SK-N-SH (cell line): ENCODE measurements at regions not wholly inside any gene's neighbourhood (a gene's known extent, or its start where the extent isn't known, plus 50 kb on each side); places are given as distances from the start of the nearest gene placed in this dataset.
A peak's percentile ranks its signal among the peaks of the same experiment; 100 is the strongest.

Experiments
- CTCF ChIA-PET: fragments of 300-600, 350-600 bp; formaldehyde crosslinking; extraction: SDS; loops from one replicate; lab custom pipeline; 2021; lab: Yijun Ruan, JAX
- POLR2A ChIA-PET: fragments of 350-600 bp; sonication (Branson Sonifier 250); formaldehyde crosslinking; extraction: SDS; loops from one replicate; lab custom pipeline; 2020; ENCODE audit warnings: antibody characterized with exemption, inconsistent platforms; lab: Yijun Ruan, JAX
- DNase-seq: peaks from one replicate; pipeline ENCODE4 v3.0.0; 2012
- H2AFZ ChIP-seq: fragments of 200-600 bp; sonication (generic); 2 replicates; pipeline ENCODE4 v1.8.1; 2016; ENCODE audit warnings: antibody characterized with exemption, mild to moderate bottlenecking, low read depth
- H3F3A ChIP-seq: fragments of 200-600 bp; sonication (generic); replicated peaks from 2 replicates; pipeline ENCODE3; 2016; ENCODE audit warnings: antibody characterized with exemption, mild to moderate bottlenecking; ENCODE audit not compliant: insufficient read depth
- H3K27ac ChIP-seq, 2 experiments: fragments of 200-500 bp in 1 of 2; fragments of 200-600 bp in 1 of 2; sonication (Bioruptor generic) in 1 of 2; sonication (generic), shearing (Covaris generic) in 1 of 2; 2 replicates each; pipeline versions ENCODE4 v1.5.1 to v1.6.1; 2014 to 2016; ENCODE audit warnings: low read depth in 2 of 2, inconsistent platforms in 1 of 2, low read length in 1 of 2, mild to moderate bottlenecking in 1 of 2, mixed read lengths in 1 of 2
- H3K27me3 ChIP-seq: fragments of 200-600 bp; sonication (generic), shearing (Covaris generic); 2 replicates; pipeline ENCODE4 v1.6.1; 2016; ENCODE audit warnings: mixed run types; ENCODE audit not compliant: insufficient read depth
- H3K36me3 ChIP-seq, 2 experiments: fragments of 200-500 bp in 1 of 2; fragments of 200-600 bp in 1 of 2; sonication (Bioruptor generic) in 1 of 2; sonication (generic) in 1 of 2; replicated peaks in 1 of 2; 2 replicates each; pipeline versions ENCODE3 to v1.5.1; 2014 to 2016; ENCODE audit warnings: low read length in 1 of 2, mild to moderate bottlenecking in 1 of 2; ENCODE audit not compliant: insufficient read depth in 2 of 2, control insufficient read depth in 1 of 2
- H3K4me1 ChIP-seq, 2 experiments: fragments of 200-500 bp in 1 of 2; fragments of 200-600 bp in 1 of 2; sonication (Bioruptor generic) in 1 of 2; sonication (generic), shearing (Covaris generic) in 1 of 2; 2 replicates each; pipeline versions ENCODE4 v1.5.1 to v1.6.1; 2014 to 2016; ENCODE audit warnings: low read depth in 1 of 2, low read length in 1 of 2, mixed run types in 1 of 2; ENCODE audit not compliant: insufficient read depth in 2 of 2, control insufficient read depth in 1 of 2
- H3K4me2 ChIP-seq: fragments of 200-600 bp; sonication (generic), shearing (Covaris generic); 2 replicates; pipeline ENCODE4 v1.6.1; 2017; ENCODE audit warnings: mixed run types
- H3K4me3 ChIP-seq, 2 experiments: fragments of 200-500 bp in 1 of 2; fragments of 200-600 bp in 1 of 2; sonication (Bioruptor generic) in 1 of 2; sonication (generic), shearing (Covaris generic) in 1 of 2; 2 replicates each; pipeline versions ENCODE4 v1.5.1 to v1.8.1; 2014 to 2016; ENCODE audit warnings: low read depth in 2 of 2, inconsistent platforms in 1 of 2, low read length in 1 of 2, mild to moderate bottlenecking in 1 of 2, mixed read lengths in 1 of 2, moderate library complexity in 1 of 2
- H3K79me2 ChIP-seq: fragments of 200-600 bp; sonication (generic); 2 replicates; pipeline ENCODE4 v1.8.1; 2017; ENCODE audit warnings: mild to moderate bottlenecking; ENCODE audit not compliant: insufficient read depth
- H3K9ac ChIP-seq: fragments of 200-600 bp; sonication (generic); 2 replicates; pipeline ENCODE4 v1.6.1; 2017; ENCODE audit warnings: mixed run types
- H3K9me2 ChIP-seq: fragments of 200-600 bp; sonication (generic); 2 replicates; pipeline ENCODE4 v1.6.1; 2017; ENCODE audit warnings: mixed run types
- H3K9me3 ChIP-seq: fragments of 200-600 bp; sonication (generic); 2 replicates; pipeline ENCODE4 v1.6.1; 2017; ENCODE audit warnings: mixed run types, mild to moderate bottlenecking, moderate library complexity
- H4K20me1 ChIP-seq: fragments of 200-600 bp; sonication (generic); 2 replicates; pipeline ENCODE4 v1.6.1; 2017; ENCODE audit warnings: mild to moderate bottlenecking, mixed run types; ENCODE audit not compliant: insufficient read depth
- EZH2phosphoT487 ChIP-seq: fragments of 200-600 bp; sonication (generic); IDR thresholded peaks from 2 replicates; pipeline ENCODE4 v1.6.1; 2017; ENCODE audit warnings: low read depth, mixed run types, mild to moderate bottlenecking, antibody characterized with exemption, moderate library complexity, borderline replicate concordance
- GABPA ChIP-seq: IDR thresholded peaks from 2 replicates; pipeline ENCODE4 v1.4.0; 2012; ENCODE audit warnings: low read depth, mild to moderate bottlenecking
- GATA2 ChIP-seq: sonication (generic); formaldehyde crosslinking; IDR thresholded peaks from 2 replicates; pipeline ENCODE4 v1.5.0; 2020; ENCODE audit warnings: mild to moderate bottlenecking, missing genetic modification reagents
- NRF1 ChIP-seq: IDR thresholded peaks from 2 replicates; pipeline ENCODE4 v1.6.1; 2012; ENCODE audit warnings: low read depth, mild to moderate bottlenecking, low read length
- RXRA ChIP-seq: IDR thresholded peaks from 2 replicates; pipeline ENCODE4 v1.4.0; 2012; ENCODE audit warnings: low read depth, mild to moderate bottlenecking, borderline replicate concordance
- SMC3 ChIP-seq: IDR thresholded peaks from 2 replicates; pipeline ENCODE4 v1.6.1; 2012; ENCODE audit warnings: low read depth, low read length, improper control_type of control experiment
- TAF1 ChIP-seq: IDR thresholded peaks from 2 replicates; pipeline ENCODE4 v1.6.1; 2012; ENCODE audit warnings: low read depth, mild to moderate bottlenecking, low read length, moderate library complexity, borderline replicate concordance
- WGBS: methylation state at CpG from one replicate; pipeline ENCODE4 v1.1.6; 2017; ENCODE audit warnings: low lambda C conversion rate; 5-methylcytosine and 5-hydroxymethylcytosine counted together
- TF ChIP-seq, protein P1 (sequence below): IDR thresholded peaks from 2 replicates; pipeline ENCODE4 v1.6.1; 2012; ENCODE audit warnings: mild to moderate bottlenecking, low read depth, low read length, moderate library complexity
- TF ChIP-seq, protein P2 (sequence below): IDR thresholded peaks from 2 replicates; pipeline ENCODE4; 2012
- TF ChIP-seq, protein P3 (sequence below): fragments of 150-350 bp; IDR thresholded peaks from 2 replicates; pipeline ENCODE4 v1.6.1; 2017; ENCODE audit warnings: antibody characterized with exemption, low read length, low read depth, borderline replicate concordance
- TF ChIP-seq, protein P4 (sequence below): fragments of 200-600 bp; sonication (generic); IDR thresholded peaks from 2 replicates; pipeline ENCODE4 v1.6.1; 2017; ENCODE audit warnings: antibody characterized with exemption, mild to moderate bottlenecking, moderate library complexity
- TF ChIP-seq, protein P5 (sequence below): IDR thresholded peaks from 2 replicates; pipeline ENCODE4 v1.4.0; 2012; ENCODE audit warnings: low read depth, borderline replicate concordance

DNA sequence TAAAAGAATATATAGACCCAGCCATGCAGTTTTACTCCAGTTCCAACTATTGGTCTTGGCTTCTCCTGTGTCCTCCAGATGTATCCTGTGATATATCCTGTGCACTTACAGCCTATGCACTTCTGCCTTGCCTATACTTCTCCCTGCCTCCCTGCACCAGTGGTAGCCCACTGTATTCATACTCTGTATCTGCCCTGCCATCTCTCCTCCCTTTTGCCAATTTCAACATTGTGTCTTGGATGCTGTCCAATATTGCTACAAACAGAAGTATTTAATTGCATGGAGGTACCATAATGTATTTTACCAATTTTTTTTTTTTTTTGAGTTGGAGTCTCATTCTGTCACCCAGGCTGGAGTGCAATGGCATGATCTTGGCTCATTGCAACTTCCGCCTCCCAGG lies 242.7 kb downstream of the HAPSTR1 start:
- Histone ChIP-seq H3K9me2 (no peaks in the 10 kb centered on the region), H3F3A (no peaks in the 10 kb centered on the region), H3K4me2 (no peak overlapping the region), H4K20me1 (no peaks in the 10 kb centered on the region), H3K36me3 (no peaks in the 10 kb centered on the region), H2AFZ (no peak overlapping the region), H3K79me2 (no peaks in the 10 kb centered on the region), H3K27ac (no peak overlapping the region), H3K4me3 (no peak overlapping the region), H3K9ac (no peak overlapping the region), H3K27me3 (no peaks in the 10 kb centered on the region), H3K9me3 (no peaks in the 10 kb centered on the region), H3K4me1 (no peaks in the 10 kb centered on the region)
- ChIA-PET CTCF (no interaction called here), POLR2A (no interaction called here)
- DNase-seq: peak; percentile 10
- 33% methylated on average over 1 of the region's 1 CpG for WGBS
- no peak for TF ChIP-seq TAF1
- TF ChIP-seq NRF1: no peak
- no peak for TF ChIP-seq GABPA
- TF ChIP-seq, protein P1, sequence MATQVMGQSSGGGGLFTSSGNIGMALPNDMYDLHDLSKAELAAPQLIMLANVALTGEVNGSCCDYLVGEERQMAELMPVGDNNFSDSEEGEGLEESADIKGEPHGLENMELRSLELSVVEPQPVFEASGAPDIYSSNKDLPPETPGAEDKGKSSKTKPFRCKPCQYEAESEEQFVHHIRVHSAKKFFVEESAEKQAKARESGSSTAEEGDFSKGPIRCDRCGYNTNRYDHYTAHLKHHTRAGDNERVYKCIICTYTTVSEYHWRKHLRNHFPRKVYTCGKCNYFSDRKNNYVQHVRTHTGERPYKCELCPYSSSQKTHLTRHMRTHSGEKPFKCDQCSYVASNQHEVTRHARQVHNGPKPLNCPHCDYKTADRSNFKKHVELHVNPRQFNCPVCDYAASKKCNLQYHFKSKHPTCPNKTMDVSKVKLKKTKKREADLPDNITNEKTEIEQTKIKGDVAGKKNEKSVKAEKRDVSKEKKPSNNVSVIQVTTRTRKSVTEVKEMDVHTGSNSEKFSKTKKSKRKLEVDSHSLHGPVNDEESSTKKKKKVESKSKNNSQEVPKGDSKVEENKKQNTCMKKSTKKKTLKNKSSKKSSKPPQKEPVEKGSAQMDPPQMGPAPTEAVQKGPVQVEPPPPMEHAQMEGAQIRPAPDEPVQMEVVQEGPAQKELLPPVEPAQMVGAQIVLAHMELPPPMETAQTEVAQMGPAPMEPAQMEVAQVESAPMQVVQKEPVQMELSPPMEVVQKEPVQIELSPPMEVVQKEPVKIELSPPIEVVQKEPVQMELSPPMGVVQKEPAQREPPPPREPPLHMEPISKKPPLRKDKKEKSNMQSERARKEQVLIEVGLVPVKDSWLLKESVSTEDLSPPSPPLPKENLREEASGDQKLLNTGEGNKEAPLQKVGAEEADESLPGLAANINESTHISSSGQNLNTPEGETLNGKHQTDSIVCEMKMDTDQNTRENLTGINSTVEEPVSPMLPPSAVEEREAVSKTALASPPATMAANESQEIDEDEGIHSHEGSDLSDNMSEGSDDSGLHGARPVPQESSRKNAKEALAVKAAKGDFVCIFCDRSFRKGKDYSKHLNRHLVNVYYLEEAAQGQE: no peak
- TF ChIP-seq RXRA: no peak
- TF ChIP-seq EZH2phosphoT487: no peak
- TF ChIP-seq, protein P2, sequence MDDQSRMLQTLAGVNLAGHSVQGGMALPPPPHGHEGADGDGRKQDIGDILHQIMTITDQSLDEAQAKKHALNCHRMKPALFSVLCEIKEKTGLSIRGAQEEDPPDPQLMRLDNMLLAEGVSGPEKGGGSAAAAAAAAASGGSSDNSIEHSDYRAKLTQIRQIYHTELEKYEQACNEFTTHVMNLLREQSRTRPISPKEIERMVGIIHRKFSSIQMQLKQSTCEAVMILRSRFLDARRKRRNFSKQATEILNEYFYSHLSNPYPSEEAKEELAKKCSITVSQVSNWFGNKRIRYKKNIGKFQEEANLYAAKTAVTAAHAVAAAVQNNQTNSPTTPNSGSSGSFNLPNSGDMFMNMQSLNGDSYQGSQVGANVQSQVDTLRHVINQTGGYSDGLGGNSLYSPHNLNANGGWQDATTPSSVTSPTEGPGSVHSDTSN: no peak
- TF ChIP-seq SMC3: no peak
- TF ChIP-seq, protein P3, sequence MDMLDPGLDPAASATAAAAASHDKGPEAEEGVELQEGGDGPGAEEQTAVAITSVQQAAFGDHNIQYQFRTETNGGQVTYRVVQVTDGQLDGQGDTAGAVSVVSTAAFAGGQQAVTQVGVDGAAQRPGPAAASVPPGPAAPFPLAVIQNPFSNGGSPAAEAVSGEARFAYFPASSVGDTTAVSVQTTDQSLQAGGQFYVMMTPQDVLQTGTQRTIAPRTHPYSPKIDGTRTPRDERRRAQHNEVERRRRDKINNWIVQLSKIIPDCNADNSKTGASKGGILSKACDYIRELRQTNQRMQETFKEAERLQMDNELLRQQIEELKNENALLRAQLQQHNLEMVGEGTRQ: no peak
- TF ChIP-seq, protein P4, sequence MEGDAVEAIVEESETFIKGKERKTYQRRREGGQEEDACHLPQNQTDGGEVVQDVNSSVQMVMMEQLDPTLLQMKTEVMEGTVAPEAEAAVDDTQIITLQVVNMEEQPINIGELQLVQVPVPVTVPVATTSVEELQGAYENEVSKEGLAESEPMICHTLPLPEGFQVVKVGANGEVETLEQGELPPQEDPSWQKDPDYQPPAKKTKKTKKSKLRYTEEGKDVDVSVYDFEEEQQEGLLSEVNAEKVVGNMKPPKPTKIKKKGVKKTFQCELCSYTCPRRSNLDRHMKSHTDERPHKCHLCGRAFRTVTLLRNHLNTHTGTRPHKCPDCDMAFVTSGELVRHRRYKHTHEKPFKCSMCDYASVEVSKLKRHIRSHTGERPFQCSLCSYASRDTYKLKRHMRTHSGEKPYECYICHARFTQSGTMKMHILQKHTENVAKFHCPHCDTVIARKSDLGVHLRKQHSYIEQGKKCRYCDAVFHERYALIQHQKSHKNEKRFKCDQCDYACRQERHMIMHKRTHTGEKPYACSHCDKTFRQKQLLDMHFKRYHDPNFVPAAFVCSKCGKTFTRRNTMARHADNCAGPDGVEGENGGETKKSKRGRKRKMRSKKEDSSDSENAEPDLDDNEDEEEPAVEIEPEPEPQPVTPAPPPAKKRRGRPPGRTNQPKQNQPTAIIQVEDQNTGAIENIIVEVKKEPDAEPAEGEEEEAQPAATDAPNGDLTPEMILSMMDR: no peak
- TF ChIP-seq, protein P5, sequence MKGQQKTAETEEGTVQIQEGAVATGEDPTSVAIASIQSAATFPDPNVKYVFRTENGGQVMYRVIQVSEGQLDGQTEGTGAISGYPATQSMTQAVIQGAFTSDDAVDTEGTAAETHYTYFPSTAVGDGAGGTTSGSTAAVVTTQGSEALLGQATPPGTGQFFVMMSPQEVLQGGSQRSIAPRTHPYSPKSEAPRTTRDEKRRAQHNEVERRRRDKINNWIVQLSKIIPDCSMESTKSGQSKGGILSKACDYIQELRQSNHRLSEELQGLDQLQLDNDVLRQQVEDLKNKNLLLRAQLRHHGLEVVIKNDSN: no peak
- TF ChIP-seq GATA2 (CRISPR knock-in tag): no peak
